CD4-positive, alpha-beta T cell treated with Interleukin-15 for 1 hour (primary cell): ENCODE measurements at regions not wholly inside any gene's neighbourhood (a gene's known extent, or its start where the extent isn't known, plus 50 kb on each side); places are given as distances from the start of the nearest gene placed in this dataset.
"Not testable (repeated sequence)": the region's sequence is repeated elsewhere in the genome, so short reads cannot be mapped to it uniquely, and the experiment has no call there.

Source experiments
- DNase-seq: peaks from one replicate; pipeline ENCODE4 v3.0.0-alpha.2; 2020

DNA sequence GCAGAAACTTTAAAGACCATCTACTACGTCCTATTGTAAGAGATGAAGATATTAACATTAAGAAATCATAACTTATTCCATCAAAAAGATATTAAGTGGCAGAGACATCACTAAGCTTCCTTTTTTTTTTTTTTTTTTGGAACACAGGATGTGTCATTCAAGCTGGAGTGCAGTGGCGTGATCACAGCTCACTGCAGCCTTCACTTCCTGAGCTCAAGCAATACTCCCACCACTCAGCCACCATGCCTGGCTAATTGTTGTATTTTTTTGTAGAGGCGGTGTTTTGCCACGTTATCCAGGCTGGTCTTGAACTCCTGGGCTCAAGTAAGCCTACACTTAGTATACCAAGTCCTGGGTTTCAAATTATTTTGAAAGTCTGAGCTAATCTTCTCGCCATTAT, 169.7 kb upstream of the KCTD7 start:
- not testable (repeated sequence) for DNase-seq

DNA sequence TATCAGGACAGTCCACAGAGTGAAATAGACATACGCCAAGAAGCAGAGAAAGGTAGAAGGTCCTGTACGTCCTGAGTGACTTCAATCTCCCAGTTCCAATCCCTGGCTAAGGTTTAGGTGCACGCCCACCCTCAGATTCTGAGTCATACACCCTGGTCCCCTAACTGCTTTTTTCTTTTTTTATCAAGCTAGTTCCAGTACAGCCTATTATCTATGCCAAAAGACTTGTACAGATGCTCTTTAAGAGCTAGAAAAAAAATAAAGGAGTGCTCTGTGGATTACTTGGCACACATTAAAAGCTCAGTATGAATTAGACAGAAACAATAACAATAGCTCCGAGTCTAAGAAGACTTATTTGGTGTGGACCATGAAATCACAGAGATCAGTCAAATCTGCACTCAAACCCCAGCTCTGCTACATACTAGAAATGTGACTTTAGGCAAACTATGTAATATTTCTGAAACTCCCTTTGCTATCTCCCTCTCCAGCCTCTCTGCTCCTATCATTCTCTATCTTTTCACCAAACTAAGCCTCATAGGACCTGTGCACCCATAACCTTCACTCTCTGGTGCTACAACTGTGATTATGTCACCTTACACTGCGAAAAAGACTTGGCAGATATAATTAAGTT, 168.8 kb upstream of the KCTD7 start:
- DNase-seq = not testable (repeated sequence)

GRCh38 chr7:66460921-66461361, 167.7 kb upstream of the KCTD7 start:
- DNase-seq = no peak

DNA sequence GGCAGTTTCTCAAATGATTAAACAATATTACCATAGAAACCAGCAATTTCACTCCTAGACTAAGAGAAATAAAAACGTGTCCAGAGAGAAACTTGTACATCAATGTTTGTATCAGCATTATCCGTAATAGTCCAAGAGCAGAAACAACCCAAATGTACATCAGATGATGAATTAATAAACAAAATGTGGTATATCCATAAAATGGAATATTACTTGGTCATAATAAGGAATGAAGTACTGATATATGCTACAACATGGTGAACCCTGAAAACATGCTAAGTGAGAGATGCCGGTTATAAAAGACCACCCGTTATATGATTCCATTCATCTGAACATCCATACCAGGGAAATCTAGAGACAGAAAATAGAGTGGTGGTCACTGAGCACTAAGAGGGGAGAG, 167.3 kb upstream of the KCTD7 start:
- not testable (repeated sequence) for DNase-seq

DNA sequence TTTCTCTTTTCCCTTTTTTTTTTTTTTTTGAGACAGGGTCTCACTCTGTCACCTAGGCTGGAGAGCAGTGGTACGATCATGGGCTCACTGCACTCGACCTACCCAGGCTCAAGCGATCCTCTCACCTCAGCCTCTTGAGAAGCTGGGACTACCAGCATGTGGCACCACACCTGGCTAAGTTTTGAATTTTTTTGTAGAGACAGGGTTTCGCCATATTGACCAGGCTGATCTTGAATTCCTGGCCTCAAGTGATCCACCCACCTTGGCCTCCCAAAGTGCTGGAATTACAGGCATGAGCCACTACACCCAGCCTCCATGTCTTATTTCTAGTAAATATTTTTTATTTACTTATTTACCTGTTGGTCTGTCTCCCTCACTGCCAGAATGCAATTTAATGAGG, 165.8 kb upstream of the KCTD7 start:
- DNase-seq = not testable (repeated sequence)

DNA sequence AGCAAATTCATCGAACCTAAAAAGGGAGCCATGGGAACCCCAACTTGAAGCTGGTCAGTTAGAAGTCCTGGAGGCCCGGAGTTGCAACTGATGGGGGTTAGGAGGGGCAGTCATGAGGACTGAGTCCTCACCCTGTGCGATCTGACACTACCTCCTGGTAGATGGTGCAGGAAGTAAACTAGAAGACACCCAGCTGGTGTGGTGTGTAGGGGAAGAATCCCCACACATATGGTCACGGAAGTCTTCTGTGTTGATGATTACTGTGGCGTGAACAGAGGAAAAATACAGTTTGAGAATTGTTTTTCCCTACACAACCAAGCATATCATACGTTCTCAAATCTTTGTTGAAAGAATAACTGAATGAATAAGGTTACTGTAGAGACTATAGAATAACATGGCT, 164.6 kb upstream of the KCTD7 start:
- DNase-seq = no peak

DNA sequence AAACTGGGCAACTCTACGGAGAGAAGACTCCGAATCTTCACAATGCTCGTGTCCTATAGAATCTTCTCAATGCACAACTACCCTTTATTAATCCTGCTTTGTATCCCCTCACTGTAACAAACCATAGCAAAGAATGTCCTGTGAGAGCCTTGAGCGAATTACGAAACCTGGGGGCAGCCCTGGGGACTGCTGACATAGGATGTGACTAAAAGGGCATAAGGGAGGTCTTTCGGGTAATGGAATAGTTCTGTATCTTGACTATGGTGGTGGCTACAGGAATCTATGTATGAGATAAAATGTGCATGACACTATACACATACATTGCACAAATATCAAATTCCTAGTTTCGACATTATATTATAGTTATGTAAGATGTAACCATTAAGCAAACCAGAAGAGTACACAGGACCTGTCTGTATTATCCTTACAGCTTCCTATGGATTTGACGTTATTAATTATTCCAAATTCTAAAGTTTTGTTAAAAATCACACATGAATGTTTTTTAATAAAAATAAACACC, 162.5 kb upstream of the KCTD7 start:
- DNase-seq = no peak

DNA sequence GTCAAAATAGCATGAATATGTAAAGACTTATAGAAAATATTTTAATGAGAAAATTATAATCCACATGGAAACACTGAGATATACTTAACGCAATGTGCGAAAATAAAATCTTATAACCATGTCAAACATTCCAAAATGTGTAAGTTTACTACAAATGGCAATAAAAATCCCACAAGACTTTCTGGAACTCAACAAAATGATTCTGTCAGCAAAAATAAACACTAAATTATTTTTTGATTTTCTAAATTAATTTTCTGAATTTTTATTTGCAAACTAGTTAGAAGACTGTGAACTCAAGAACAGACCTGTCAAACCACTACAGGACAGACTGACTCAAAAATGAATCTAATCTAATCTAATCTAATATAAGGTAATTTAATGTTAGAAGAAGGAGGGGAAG, 160.8 kb upstream of the KCTD7 start:
- no peak for DNase-seq

GRCh38 chr7:66473064-66473463, 155.6 kb upstream of the KCTD7 start:
- DNase-seq = not testable (repeated sequence)

- no peak for DNase-seq
Observed at GRCh38 chr7:66474441-66474840, 154.2 kb upstream of the KCTD7 start.

- not testable (repeated sequence) for DNase-seq
Observed at GRCh38 chr7:66476056-66476455, 152.6 kb upstream of the KCTD7 start.

DNA sequence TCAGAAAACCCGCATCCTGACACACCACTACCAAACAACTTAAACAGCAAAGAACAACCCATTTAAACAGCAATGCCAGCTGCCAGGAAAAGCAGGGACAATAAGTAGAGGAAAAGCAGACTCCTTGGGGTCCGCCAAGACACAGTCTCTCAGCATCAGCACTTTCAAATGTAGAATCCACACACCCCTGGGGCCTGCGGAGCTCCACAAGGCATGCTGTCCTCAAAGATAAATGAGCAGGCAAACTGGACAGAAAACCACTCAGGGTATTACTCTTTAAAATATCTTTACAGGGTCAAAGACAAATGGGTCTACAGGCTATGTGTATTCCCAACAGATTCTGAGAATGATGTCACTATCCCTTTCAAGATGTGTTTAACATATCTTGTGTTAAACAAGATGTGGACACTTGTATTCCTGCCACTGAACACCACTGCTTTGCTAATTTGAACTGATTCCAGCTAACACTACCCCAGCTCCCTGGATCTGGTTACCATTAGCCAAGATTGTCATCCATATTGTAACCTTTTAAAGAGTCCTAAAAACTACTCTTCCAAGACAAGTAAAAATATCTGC, 150.8 kb upstream of the KCTD7 start:
- DNase-seq = not testable (repeated sequence)

- not testable (repeated sequence) for DNase-seq
Observed at GRCh38 chr7:66481229-66481628, 147.5 kb upstream of the KCTD7 start.

DNA sequence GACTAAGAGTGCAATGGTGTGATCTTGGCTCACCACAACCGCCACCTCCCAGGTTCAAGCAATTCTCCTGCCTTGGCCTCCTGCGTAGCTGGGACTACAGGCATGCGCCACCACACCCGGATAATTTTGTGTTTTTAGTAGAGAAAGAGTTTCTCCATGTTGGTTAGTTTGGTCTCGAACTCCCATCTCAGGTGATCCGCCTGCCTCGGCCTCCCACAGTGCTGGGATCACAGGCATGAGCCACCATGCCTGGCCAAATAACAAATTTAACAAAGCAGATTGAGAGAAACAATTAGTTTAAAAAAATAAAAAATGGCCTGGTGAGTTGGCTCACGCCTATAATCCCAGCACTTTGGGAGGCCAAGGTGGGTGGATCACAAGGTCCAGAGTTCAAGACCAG, 139.6 kb upstream of the KCTD7 start:
- DNase-seq = not testable (repeated sequence)

- DNase-seq = not testable (repeated sequence)
Observed at GRCh38 chr7:66489741-66490140, 138.9 kb upstream of the KCTD7 start.

DNA sequence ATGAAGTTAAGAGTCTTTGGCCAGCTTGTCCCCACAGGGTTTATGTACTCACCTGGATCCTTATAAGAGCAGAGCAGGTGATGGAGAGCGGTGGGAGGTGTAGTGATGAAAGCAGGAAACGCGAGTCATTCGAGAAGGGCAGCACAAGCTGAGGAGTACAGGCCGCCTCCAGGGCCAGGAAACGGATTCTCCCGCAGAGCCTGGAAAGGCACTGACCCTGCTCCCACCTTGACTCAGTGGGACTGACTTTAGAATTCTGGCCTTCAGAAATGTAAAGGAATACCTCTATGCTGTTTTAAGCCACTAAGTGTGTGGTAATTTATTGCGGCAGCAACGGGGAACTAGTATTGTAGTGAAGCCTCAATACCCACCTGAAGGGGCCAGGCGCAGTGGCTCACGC, 137.7 kb upstream of the KCTD7 start:
- DNase-seq = not testable (repeated sequence)

DNA sequence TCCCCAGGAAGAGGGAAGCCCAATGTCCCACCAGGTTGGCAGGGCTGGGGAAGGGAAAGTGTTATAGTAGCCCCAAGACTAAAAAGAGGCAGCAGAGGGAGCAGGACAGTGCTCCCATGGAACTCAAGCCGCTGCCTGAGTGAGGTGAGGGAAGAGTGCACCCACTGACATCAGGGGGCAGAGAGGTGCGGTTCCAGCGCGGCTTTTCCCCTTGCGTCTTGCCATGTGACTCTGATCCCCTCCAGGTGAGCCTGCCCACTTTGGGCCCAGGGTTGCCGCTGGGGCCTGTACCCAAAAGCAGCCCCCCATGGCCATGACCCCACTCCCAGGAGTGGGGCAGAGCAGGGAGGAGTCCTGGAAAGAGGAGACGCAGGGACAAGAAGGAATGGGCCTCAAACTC, 136.3 kb upstream of the KCTD7 start:
- not testable (repeated sequence) for DNase-seq

- DNase-seq = peak; percentile 98
Observed at GRCh38 chr7:66493235-66494205, 135.2 kb upstream of the KCTD7 start.

- no peak for DNase-seq
Observed at GRCh38 chr7:66497346-66497745, 131.3 kb upstream of the KCTD7 start.

GRCh38 chr7:66500087-66500486, 128.6 kb upstream of the KCTD7 start:
- DNase-seq = no peak

GRCh38 chr7:66502230-66503035, 126.2 kb upstream of the KCTD7 start:
- no peak for DNase-seq

DNA sequence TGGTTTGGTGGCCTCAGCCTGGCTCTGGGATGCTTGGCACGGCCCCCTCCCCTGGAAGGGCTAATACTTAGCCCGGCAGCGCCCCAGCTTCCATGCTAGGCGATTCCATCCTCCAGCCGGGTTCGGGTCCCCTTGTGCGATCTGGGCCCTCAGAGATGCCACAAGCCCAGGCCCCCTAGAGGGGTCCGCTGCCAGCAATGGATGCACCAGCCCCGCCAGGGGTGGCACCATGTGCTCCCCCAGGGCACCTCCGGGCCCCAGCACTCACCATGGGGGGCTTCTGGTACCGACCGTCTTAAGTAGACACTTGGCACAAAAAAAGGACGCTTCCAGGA, 125.7 kb upstream of the KCTD7 start:
- DNase-seq = no peak

DNA sequence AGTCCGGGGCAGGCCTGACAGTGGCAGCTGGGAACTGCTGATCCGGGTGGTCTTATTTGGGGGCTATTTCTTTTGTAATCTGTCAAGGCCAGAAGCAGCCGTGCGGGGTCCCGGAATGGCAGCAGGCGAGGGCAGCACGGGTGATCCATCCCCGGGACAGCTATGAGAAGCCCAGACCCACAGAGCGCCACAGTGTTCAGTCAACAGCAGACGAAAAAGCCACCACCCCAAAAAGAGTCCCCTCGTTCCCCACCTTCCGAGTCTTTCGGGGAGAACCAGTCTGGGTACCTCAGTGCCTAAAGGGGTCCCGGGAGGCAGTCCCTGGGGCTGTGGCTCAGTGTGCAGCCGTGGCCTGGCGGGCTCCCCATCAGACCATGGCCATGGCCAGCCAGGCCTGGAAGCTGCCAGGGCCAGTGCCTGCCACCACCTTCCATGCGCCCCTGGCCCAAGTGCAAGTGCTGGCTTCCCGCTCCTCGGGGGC, 125.1 kb upstream of the KCTD7 start:
- no peak for DNase-seq
